GM12874 (cell line): ENCODE measurements at regions not wholly inside any gene's neighbourhood (a gene's known extent, or its start where the extent isn't known, plus 50 kb on each side); places are given as distances from the start of the nearest gene placed in this dataset.

Experiments used
- CTCF ChIP-seq: IDR thresholded peaks from 2 replicates; pipeline ENCODE4 v1.5.1; 2011; ENCODE audit warnings: low read depth, mild to moderate bottlenecking, control low read depth, low read length, moderate library complexity; ENCODE audit not compliant: insufficient read depth

- no peak for TF ChIP-seq CTCF
Observed at GRCh38 chr4:132565542-132565941, 583.6 kb upstream of the PCDH10 start.

GRCh38 chr4:132572210-132572609 lies 576.9 kb upstream of the PCDH10 start:
- TF ChIP-seq CTCF, result no peak

GRCh38 chr4:132587626-132588025 lies 561.5 kb upstream of the PCDH10 start:
- TF ChIP-seq CTCF, result no peak

GRCh38 chr4:132592340-132592739 lies 556.8 kb upstream of the PCDH10 start:
- TF ChIP-seq CTCF, result no peak

GRCh38 chr4:132592850-132593249 lies 556.2 kb upstream of the PCDH10 start:
- no peak for TF ChIP-seq CTCF

- no peak for TF ChIP-seq CTCF
Observed at GRCh38 chr4:132593717-132594400, 555.2 kb upstream of the PCDH10 start.

- TF ChIP-seq CTCF, result no peak
Observed at GRCh38 chr4:132596186-132596585, 552.9 kb upstream of the PCDH10 start.

- TF ChIP-seq CTCF, result no peak
Observed at GRCh38 chr4:132605551-132605950, 543.5 kb upstream of the PCDH10 start.
